HG03378 (cell line): ENCODE measurements at regions not wholly inside any gene's neighbourhood (a gene's known extent, or its start where the extent isn't known, plus 50 kb on each side); places are given as distances from the start of the nearest gene placed in this dataset.

Source experiments
- ATAC-seq: cut with Tn5 transposase; IDR thresholded peaks from one replicate; pipeline ENCODE4 v1.9.1; 2021; ENCODE audit warnings: mild to moderate bottlenecking, moderate library complexity; ENCODE audit not compliant: unreplicated experiment

- no peak for ATAC-seq
Measured at GRCh38 chr15:93150910-93151881, 62.2 kb upstream of the RGMA start.

GRCh38 chr15:93146601-93147000, 57.6 kb upstream of the RGMA start:
- no peak for ATAC-seq

- ATAC-seq = no peak
Measured at GRCh38 chr15:93146196-93146595, 57.2 kb upstream of the RGMA start.

GRCh38 chr15:93144463-93145236, 55.6 kb upstream of the RGMA start:
- no peak for ATAC-seq

- no peak for ATAC-seq
Measured at GRCh38 chr15:93143186-93143585, 54.2 kb upstream of the RGMA start.

GRCh38 chr15:93141371-93141794, 52.4 kb upstream of the RGMA start:
- ATAC-seq = peak; percentile 99

GRCh38 chr15:93139436-93139835, 50.4 kb upstream of the RGMA start:
- ATAC-seq = no peak

- no peak for ATAC-seq
Measured at GRCh38 chr15:93138681-93139250, 49.8 kb upstream of the RGMA start.
